ENCODE measurements at regions not wholly inside any gene's neighbourhood (a gene's known extent, or its start where the extent isn't known, plus 50 kb on each side); places are given as distances from the start of the nearest gene placed in this dataset.

DNA sequence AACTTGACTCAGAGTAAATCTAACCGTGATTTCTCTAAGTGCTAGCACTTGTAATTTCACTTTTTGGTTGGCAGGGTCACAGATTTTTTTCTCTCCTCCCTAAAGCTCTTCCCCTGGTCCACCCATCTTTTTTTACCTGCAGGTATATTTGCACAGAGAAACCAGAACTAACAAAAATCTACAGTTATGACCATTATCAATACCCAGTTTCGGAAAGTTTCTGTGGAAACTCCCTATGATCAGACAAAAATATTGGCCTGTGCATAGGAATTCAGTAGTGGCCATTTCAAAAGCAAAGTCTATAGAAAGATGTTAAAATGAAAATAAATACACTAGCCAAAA is 62.4 kb upstream of the ATF7IP2 start:
- BruUV-seq (replicated peaks) = no TSS peak
- ChIA-PET CTCF (ENCODE audit: unreplicated experiment) (no interaction called here), POLR2A (no interaction called here)
- H3K79me2 ChIP-seq (ENCODE audit: insufficient read depth, low read depth, low read length) = no peaks in the 10 kb centered on the region
- DNase-seq (ENCODE audit: low spot score) = no peak
- no peaks in the 10 kb centered on the region for H3K4me1 ChIP-seq (ENCODE audit: insufficient read depth, low read length, poor library complexity, severe bottlenecking)
- no peak overlapping the region for H3K4me3 ChIP-seq (ENCODE audit: low read depth, low read length, poor library complexity, severe bottlenecking)
- H4K20me1 ChIP-seq (ENCODE audit: insufficient read depth, low read length) = no peaks in the 10 kb centered on the region
- H3K27ac ChIP-seq (ENCODE audit: low read depth, low read length, poor library complexity, severe bottlenecking) = no peak overlapping the region
- TF ChIP-seq CTCF (conservative IDR thresholded peaks at IDR 0.05; ENCODE audit: low read length) = no peak
- TF ChIP-seq EZH2phosphoT487 (IDR thresholded peaks at IDR 0.05; ENCODE audit: borderline replicate concordance, low read depth, low read length) = no peak
- H2AFZ ChIP-seq (ENCODE audit: low read length) = no peak overlapping the region
- H3K4me2 ChIP-seq (ENCODE audit: low read length) = no peak overlapping the region
- no peaks in the 10 kb centered on the region for H3K36me3 ChIP-seq (ENCODE audit: insufficient read depth, low read length)
- no peaks in the 10 kb centered on the region for H3K9me3 ChIP-seq (ENCODE audit: low read length)
- no peaks in the 10 kb centered on the region for H3K9me2 ChIP-seq (ENCODE audit: insufficient read depth, low read length)
- intact Hi-C loops (cut with micrococcal nuclease; ENCODE audit: unreplicated experiment) = no loop called here

- no peaks in the 10 kb centered on the region for H4K20me1 ChIP-seq (ENCODE audit: insufficient read depth, low read length)
- TF ChIP-seq CTCF (conservative IDR thresholded peaks at IDR 0.05; ENCODE audit: low read length) (no peak), EZH2phosphoT487 (IDR thresholded peaks at IDR 0.05; ENCODE audit: borderline replicate concordance, low read depth, low read length) (no peak)
- no peaks in the 10 kb centered on the region for H3K9me2 ChIP-seq (ENCODE audit: insufficient read depth, low read length)
- CTCF ChIA-PET (ENCODE audit: unreplicated experiment) = no interaction called here
- H2AFZ ChIP-seq (ENCODE audit: low read length) = no peak overlapping the region; the same call in 1 of the 2 replicates
- intact Hi-C loops (cut with micrococcal nuclease; ENCODE audit: unreplicated experiment) = no loop called here
- POLR2A ChIA-PET = interaction anchor here (0.7 kb wide), 1 partner anchor 39 kb away, joined by 3 read pairs; no protein-coding TSS in a partner anchor
- no peak overlapping the region for H3K27ac ChIP-seq (ENCODE audit: low read depth, low read length, poor library complexity, severe bottlenecking)
- H3K79me2 ChIP-seq (ENCODE audit: insufficient read depth, low read depth, low read length) = no peaks in the 10 kb centered on the region
- no TSS peak for BruUV-seq (replicated peaks)
- no peak overlapping the region for H3K4me2 ChIP-seq (ENCODE audit: low read length)
- no peak overlapping the region for H3K4me3 ChIP-seq (ENCODE audit: low read depth, low read length, poor library complexity, severe bottlenecking)
- no peaks in the 10 kb centered on the region for H3K9me3 ChIP-seq (ENCODE audit: low read length)
- H3K4me1 ChIP-seq (ENCODE audit: insufficient read depth, low read length, poor library complexity, severe bottlenecking) = peaks cover 4% of the 10 kb centered on the region
- no peaks in the 10 kb centered on the region for H3K36me3 ChIP-seq (ENCODE audit: insufficient read depth, low read length)
- no peak for DNase-seq (ENCODE audit: low spot score)
Observed at GRCh38 chr16:10324210-10324609, 61.7 kb upstream of the ATF7IP2 start.

GRCh38 chr16:10325783-10326543 is 59.9 kb upstream of the ATF7IP2 start:
- Histone ChIP-seq H4K20me1 (ENCODE audit: insufficient read depth, low read length) (no peaks in the 10 kb centered on the region), H3K36me3 (ENCODE audit: insufficient read depth, low read length) (no peaks in the 10 kb centered on the region), H3K9me3 (ENCODE audit: low read length) (no peaks in the 10 kb centered on the region), H2AFZ (ENCODE audit: low read length) (peak overlapping the region; percentile 29; the same call in 1 of the 2 replicates), H3K4me3 (ENCODE audit: low read depth, low read length, poor library complexity, severe bottlenecking) (no peak overlapping the region), H3K9me2 (ENCODE audit: insufficient read depth, low read length) (no peaks in the 10 kb centered on the region), H3K4me2 (ENCODE audit: low read length) (no peak overlapping the region), H3K4me1 (ENCODE audit: insufficient read depth, low read length, poor library complexity, severe bottlenecking) (peaks cover 15% of the 10 kb centered on the region), H3K79me2 (ENCODE audit: insufficient read depth, low read depth, low read length) (no peaks in the 10 kb centered on the region), H3K27ac (ENCODE audit: low read depth, low read length, poor library complexity, severe bottlenecking) (no peak overlapping the region)
- TF ChIP-seq CTCF (conservative IDR thresholded peaks at IDR 0.05; ENCODE audit: low read length) = no peak
- CTCF ChIA-PET (ENCODE audit: unreplicated experiment) = no interaction called here
- POLR2A ChIA-PET = no interaction called here
- no TSS peak for BruUV-seq (replicated peaks)
- no peak for DNase-seq (ENCODE audit: low spot score)
- intact Hi-C loops (cut with micrococcal nuclease; ENCODE audit: unreplicated experiment) = loop anchor here (5.0 kb wide), 1 partner anchor 61 kb away; the partner anchor contains the start of gene ATF7IP2

Data from OCI-LY7 (cell line).